Endodermal cell (in vitro differentiated cells): ENCODE measurements at regions not wholly inside any gene's neighbourhood (a gene's known extent, or its start where the extent isn't known, plus 50 kb on each side); places are given as distances from the start of the nearest gene placed in this dataset.

Experiments
- DNase-seq: peaks from one replicate; pipeline ENCODE4 v3.0.0-alpha.2; 2017
- H3K27ac ChIP-seq: 2 replicates; pipeline ENCODE4 v1.5.1; 2013; ENCODE audit warnings: mild to moderate bottlenecking, low read depth, low read length, moderate library complexity
- H3K27me3 ChIP-seq: 2 replicates; pipeline ENCODE4 v1.6.1; 2013; ENCODE audit warnings: mild to moderate bottlenecking, low read length, moderate library complexity; ENCODE audit not compliant: insufficient read depth, control insufficient read depth, poor library complexity, severe bottlenecking
- H3K36me3 ChIP-seq: 2 replicates; pipeline ENCODE4 v1.7.0; 2013; ENCODE audit warnings: mild to moderate bottlenecking, low read length, moderate library complexity; ENCODE audit not compliant: control insufficient read depth, insufficient read depth
- H3K4me1 ChIP-seq: one replicate; pipeline ENCODE4 v1.7.0; 2013; ENCODE audit warnings: low read length; ENCODE audit not compliant: control insufficient read depth, insufficient read depth
- H3K4me3 ChIP-seq: 2 replicates; pipeline ENCODE4 v1.5.1; 2013; ENCODE audit warnings: mild to moderate bottlenecking, low read length, moderate library complexity
- H3K9ac ChIP-seq: 2 replicates; pipeline ENCODE4 v1.6.1; 2013; ENCODE audit warnings: mild to moderate bottlenecking, low read length, moderate library complexity; ENCODE audit not compliant: poor library complexity, severe bottlenecking; ENCODE audit errors: extremely low read depth
- H3K9me3 ChIP-seq: 2 replicates; pipeline ENCODE4 v1.6.1; 2013; ENCODE audit warnings: mild to moderate bottlenecking, low read length, moderate library complexity; ENCODE audit not compliant: control insufficient read depth
- H3K27ac Mint-ChIP-seq: 2 replicates; pipeline ENCODE4 v1.8.0; 2020; ENCODE audit warnings: mixed read lengths
- H3K27me3 Mint-ChIP-seq: 2 replicates; pipeline ENCODE4 v1.8.0; 2021; ENCODE audit warnings: mild to moderate bottlenecking, mixed read lengths; ENCODE audit not compliant: insufficient read depth
- H3K36me3 Mint-ChIP-seq: 2 replicates; pipeline ENCODE4 v1.8.0; 2020; ENCODE audit warnings: low read depth, mixed read lengths
- H3K4me1 Mint-ChIP-seq: 2 replicates; pipeline ENCODE4 v1.8.0; 2020; ENCODE audit warnings: mixed read lengths
- H3K4me3 Mint-ChIP-seq: 2 replicates; pipeline ENCODE4 v1.8.0; 2020; ENCODE audit warnings: mild to moderate bottlenecking, moderate library complexity, mixed read lengths
- H3K9me3 Mint-ChIP-seq: 2 replicates; pipeline ENCODE4 v1.8.0; 2020; ENCODE audit warnings: mild to moderate bottlenecking, mixed read lengths
- CTCF ChIP-seq: fragments of 200-600 bp; sonication (generic); conservative IDR thresholded peaks from 2 replicates; pipeline ENCODE4 v1.5.0; 2021; ENCODE audit warnings: antibody characterized with exemption, mild to moderate bottlenecking
- whole genome bisulfite sequencing, 2 experiments: methylation state at CpG; one replicate each; pipeline versions ENCODE4 v1.1.5 to v1.1.7; 2013; ENCODE audit warnings: missing lambda C conversion rate in 2 of 2, mixed read lengths in 1 of 2; ENCODE audit not compliant: insufficient coverage in 1 of 2, insufficient read length in 1 of 2; 5-methylcytosine and 5-hydroxymethylcytosine counted together

- Histone ChIP-seq H3K9me3 (no peaks in the 10 kb centered on the region), H3K27me3 (no peaks in the 10 kb centered on the region), H3K4me3 (no peak overlapping the region), H3K27ac (no peak overlapping the region), H3K9ac (no peak overlapping the region), H3K36me3 (no peaks in the 10 kb centered on the region), H3K4me1 (no peaks in the 10 kb centered on the region)
- Mint-ChIP-seq H3K9me3 (peaks cover 21% of the 10 kb centered on the region), H3K4me1 (no peaks in the 10 kb centered on the region), H3K4me3 (no peak overlapping the region), H3K27ac (no peak overlapping the region), H3K27me3 (no peaks in the 10 kb centered on the region), H3K36me3 (peaks cover 3% of the 10 kb centered on the region)
- no peak for TF ChIP-seq CTCF
- no peak for DNase-seq
- WGBS, 2 experiments = 90 to 96% methylated on average over 3 to 8 of the region's 8 CpGs
Measured at GRCh38 chr2:14364471-14364870, 268.0 kb upstream of the LRATD1 start.

GRCh38 chr2:14385043-14385442 lies 247.5 kb upstream of the LRATD1 start:
- DNase-seq = no peak
- TF ChIP-seq CTCF = peak; percentile 23
- no peaks in the 10 kb centered on the region for H3K27me3 Mint-ChIP-seq

GRCh38 chr2:14387332-14387731 lies 245.2 kb upstream of the LRATD1 start:
- Mint-ChIP-seq H3K9me3 (no peaks in the 10 kb centered on the region), H3K4me3 (no peak overlapping the region), H3K27me3 (no peaks in the 10 kb centered on the region), H3K36me3 (no peaks in the 10 kb centered on the region), H3K4me1 (no peaks in the 10 kb centered on the region), H3K27ac (no peak overlapping the region)
- no peak overlapping the region for H3K4me3 ChIP-seq
- no peaks in the 10 kb centered on the region for H3K4me1 ChIP-seq
- no peaks in the 10 kb centered on the region for H3K27me3 ChIP-seq
- WGBS, 2 experiments = 92 to 97% methylated on average over 4 of the region's 4 CpGs
- no peak overlapping the region for H3K27ac ChIP-seq
- DNase-seq = no peak
- TF ChIP-seq CTCF = no peak
- H3K36me3 ChIP-seq = no peaks in the 10 kb centered on the region
- H3K9ac ChIP-seq = no peak overlapping the region
- H3K9me3 ChIP-seq = no peaks in the 10 kb centered on the region

More at GRCh38 chr2:14385043-14385442, 247.5 kb upstream of the LRATD1 start:
- Mint-ChIP-seq H3K36me3 (no peaks in the 10 kb centered on the region), H3K4me1 (no peaks in the 10 kb centered on the region), H3K9me3 (peaks cover 4% of the 10 kb centered on the region), H3K27ac (no peak overlapping the region), H3K4me3 (no peak overlapping the region)
- Histone ChIP-seq H3K27ac (no peak overlapping the region), H3K4me3 (no peak overlapping the region), H3K4me1 (no peaks in the 10 kb centered on the region), H3K27me3 (no peaks in the 10 kb centered on the region), H3K36me3 (no peaks in the 10 kb centered on the region), H3K9ac (no peak overlapping the region), H3K9me3 (no peaks in the 10 kb centered on the region)
- WGBS, 2 experiments = 72% methylated on average over 4 of the region's 4 CpGs; no CpG with 5 or more reads in 1 of the 2 experiments
